ENCODE measurements at regions not wholly inside any gene's neighbourhood (a gene's known extent, or its start where the extent isn't known, plus 50 kb on each side); places are given as distances from the start of the nearest gene placed in this dataset.

DNA sequence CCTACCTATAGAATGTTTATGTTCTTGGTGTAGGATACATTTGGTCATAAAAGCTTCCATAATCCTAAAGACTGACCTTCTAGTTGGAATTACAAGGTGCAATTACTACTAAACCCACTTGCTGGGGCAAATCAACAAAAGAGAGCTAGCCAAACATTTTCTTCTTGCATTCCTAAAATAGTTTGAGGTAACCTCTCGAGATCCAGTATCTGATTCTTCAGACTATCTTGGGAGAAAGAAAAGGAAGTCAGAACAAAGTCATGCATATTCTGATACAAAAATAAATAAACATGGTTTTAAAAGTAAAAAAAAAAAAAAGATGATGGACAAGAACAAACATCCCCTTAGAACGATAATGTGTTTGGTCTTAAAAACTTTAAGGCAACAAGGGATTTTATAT is 294.2 kb upstream of the RSPO3 start:
- no peak for TF ChIP-seq POLR2A (IDR thresholded peaks at IDR 0.05)
- TF ChIP-seq, protein P1, sequence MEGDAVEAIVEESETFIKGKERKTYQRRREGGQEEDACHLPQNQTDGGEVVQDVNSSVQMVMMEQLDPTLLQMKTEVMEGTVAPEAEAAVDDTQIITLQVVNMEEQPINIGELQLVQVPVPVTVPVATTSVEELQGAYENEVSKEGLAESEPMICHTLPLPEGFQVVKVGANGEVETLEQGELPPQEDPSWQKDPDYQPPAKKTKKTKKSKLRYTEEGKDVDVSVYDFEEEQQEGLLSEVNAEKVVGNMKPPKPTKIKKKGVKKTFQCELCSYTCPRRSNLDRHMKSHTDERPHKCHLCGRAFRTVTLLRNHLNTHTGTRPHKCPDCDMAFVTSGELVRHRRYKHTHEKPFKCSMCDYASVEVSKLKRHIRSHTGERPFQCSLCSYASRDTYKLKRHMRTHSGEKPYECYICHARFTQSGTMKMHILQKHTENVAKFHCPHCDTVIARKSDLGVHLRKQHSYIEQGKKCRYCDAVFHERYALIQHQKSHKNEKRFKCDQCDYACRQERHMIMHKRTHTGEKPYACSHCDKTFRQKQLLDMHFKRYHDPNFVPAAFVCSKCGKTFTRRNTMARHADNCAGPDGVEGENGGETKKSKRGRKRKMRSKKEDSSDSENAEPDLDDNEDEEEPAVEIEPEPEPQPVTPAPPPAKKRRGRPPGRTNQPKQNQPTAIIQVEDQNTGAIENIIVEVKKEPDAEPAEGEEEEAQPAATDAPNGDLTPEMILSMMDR (IDR thresholded peaks at IDR 0.05), result no peak

All from esophagus squamous epithelium (tissue), 4 donors.